Endothelial cell of umbilical vein (primary cell): ENCODE measurements at regions not wholly inside any gene's neighbourhood (a gene's known extent, or its start where the extent isn't known, plus 50 kb on each side); places are given as distances from the start of the nearest gene placed in this dataset.

Experiments used
- CTCF ChIP-seq, 2 donors: IDR thresholded peaks; 1 replicate in 1 of 2; 2 replicates in 1 of 2; pipeline ENCODE4 v1.5.1; 2011; ENCODE audit warnings: low read length in 2 of 2, mild to moderate bottlenecking in 2 of 2, moderate library complexity in 2 of 2, control low read depth in 1 of 2, inconsistent platforms in 1 of 2, low read depth in 1 of 2; ENCODE audit not compliant: insufficient read depth in 1 of 2; ENCODE audit errors: extremely low read depth in 1 of 2
- EZH2 ChIP-seq: IDR thresholded peaks from 2 replicates; pipeline ENCODE4 v1.6.1; 2012; ENCODE audit warnings: borderline replicate concordance, low read depth, mild to moderate bottlenecking, moderate library complexity, low read length, inconsistent platforms; ENCODE audit not compliant: severe bottlenecking
- POLR2A ChIP-seq: IDR thresholded peaks from 2 replicates; pipeline ENCODE4 v1.6.1; 2012; ENCODE audit warnings: low read depth, mild to moderate bottlenecking, control low read depth, low read length

GRCh38 chr21:16842696-16843035 lies 670.2 kb upstream of the CXADR start:
- no peak for TF ChIP-seq EZH2
- TF ChIP-seq CTCF (IDR thresholded peaks at IDR 0.05; ENCODE audit: extremely low read depth in 1 of 2, insufficient read depth in 1 of 2, low read depth in 1 of 2, low read length in 2 of 2), result no peak
- no peak for TF ChIP-seq POLR2A
